WI38 (cell line): ENCODE measurements at regions not wholly inside any gene's neighbourhood (a gene's known extent, or its start where the extent isn't known, plus 50 kb on each side); places are given as distances from the start of the nearest gene placed in this dataset.

Experiments used
- H3K4me3 ChIP-seq: 2 replicates; pipeline ENCODE4 v1.5.1; 2011; ENCODE audit warnings: low read depth, mild to moderate bottlenecking, control low read depth, low read length
- TF ChIP-seq, protein P1 (sequence below): IDR thresholded peaks from 2 replicates; pipeline ENCODE4 v1.5.1; 2012; ENCODE audit warnings: low read depth, mild to moderate bottlenecking, control low read depth, low read length

DNA sequence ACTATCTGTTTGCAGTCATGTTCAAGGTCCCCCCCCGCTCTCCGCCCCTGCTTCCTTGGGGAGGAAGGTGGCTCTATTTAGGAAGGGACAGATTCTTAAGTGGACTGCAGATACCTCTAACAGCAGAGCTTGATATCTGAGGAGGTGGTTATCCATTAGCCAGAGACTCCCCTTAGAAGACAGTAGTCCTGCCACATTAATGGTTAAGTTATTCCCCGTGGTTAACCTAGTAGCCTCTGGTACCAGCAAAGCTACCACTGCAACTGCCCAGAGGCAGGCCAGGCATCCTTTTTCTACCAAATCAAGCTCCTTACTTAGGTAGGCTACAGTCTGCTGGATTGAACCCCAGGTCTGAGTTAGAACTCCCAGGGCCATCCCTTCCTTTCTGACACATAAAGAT, 162.1 kb upstream of the AVPR1A start:
- H3K4me3 ChIP-seq = no peak overlapping the region
- TF ChIP-seq, protein P1, sequence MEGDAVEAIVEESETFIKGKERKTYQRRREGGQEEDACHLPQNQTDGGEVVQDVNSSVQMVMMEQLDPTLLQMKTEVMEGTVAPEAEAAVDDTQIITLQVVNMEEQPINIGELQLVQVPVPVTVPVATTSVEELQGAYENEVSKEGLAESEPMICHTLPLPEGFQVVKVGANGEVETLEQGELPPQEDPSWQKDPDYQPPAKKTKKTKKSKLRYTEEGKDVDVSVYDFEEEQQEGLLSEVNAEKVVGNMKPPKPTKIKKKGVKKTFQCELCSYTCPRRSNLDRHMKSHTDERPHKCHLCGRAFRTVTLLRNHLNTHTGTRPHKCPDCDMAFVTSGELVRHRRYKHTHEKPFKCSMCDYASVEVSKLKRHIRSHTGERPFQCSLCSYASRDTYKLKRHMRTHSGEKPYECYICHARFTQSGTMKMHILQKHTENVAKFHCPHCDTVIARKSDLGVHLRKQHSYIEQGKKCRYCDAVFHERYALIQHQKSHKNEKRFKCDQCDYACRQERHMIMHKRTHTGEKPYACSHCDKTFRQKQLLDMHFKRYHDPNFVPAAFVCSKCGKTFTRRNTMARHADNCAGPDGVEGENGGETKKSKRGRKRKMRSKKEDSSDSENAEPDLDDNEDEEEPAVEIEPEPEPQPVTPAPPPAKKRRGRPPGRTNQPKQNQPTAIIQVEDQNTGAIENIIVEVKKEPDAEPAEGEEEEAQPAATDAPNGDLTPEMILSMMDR = no peak

DNA sequence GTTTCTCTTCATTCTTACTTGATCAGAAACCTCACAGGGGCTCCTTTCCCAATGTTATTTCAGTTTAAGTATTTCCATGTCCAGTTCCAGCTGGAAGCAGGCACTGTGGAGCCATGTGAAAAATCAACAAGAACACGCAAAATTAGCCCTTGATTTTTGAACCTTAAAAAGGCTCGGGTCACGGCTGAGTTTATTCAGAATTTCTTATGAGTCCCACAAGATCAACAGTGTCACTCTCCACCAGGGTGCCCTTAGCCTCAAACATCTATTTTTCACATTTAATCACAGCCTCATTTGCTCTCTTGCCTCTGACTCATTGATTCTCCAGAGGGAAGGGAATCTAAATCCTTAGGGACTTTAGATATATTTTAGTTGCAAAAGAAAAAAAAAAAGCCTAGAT, 157.7 kb upstream of the AVPR1A start:
- no peak overlapping the region for H3K4me3 ChIP-seq
- TF ChIP-seq, protein P1 = no peak

DNA sequence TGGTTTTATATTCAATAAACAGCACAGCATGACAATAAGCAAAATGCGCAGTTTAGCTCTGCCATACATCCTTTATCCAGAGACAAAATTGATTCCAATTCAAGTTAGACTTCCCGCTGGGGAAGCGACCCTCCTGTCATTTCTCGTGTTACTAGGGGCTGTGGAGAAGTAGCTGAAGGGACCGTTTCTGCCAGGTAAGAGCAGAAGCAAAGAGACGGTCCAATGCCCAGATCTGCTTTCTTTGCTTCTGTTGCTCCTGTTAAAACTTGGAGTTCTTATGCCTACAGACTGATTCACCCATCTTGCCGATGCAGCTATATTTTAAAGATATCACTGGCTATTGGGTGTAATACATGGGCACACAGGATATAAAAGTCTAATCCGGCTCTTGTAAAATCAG, 156.8 kb upstream of the AVPR1A start:
- TF ChIP-seq, protein P1 = no peak
- H3K4me3 ChIP-seq = no peak overlapping the region

DNA sequence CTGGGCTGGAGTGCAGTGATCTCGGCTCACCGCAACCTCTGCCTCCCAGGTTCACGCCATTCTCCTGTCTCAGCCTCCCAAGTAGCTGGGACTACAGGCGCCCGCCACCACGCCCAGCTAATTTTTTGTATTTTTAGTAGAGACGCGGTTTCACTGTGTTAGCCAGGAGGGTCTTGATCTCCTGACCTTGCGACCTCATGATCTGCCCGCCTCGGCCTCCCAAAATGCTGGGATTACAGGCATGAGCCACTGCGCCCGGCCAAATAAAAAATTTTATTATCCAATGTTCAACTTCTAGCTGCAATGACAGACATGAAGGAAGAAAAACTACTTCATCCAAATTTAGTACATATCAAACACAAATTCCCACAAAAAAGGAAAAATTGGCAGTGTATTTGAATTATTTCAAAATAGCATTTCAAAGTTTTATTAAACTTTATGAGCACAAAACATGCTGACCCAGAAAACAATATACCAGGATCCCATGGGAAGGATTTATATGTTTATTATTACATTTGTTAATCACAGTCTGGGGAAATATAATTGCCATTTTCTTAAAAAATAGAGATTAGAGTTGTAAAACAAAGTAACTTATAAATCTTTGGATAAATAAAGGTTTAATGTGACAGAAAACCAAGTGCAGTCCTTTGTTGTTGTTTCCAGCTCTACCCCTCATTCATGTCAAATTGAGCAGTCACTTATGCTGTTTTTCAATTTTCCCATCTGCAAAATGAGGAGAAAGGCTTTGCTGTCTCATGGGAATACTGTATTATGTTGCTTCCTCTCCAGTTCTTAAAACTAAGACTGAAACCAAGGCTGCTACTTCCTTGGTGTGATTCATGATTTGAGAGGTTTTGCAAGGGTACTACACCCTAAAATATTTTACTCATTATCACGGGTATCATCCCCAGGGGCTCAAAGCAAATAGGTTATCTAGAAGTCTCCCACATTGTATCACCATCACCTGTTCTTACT, 155.2 kb upstream of the AVPR1A start:
- no peak overlapping the region for H3K4me3 ChIP-seq
- TF ChIP-seq, protein P1 = no peak

DNA sequence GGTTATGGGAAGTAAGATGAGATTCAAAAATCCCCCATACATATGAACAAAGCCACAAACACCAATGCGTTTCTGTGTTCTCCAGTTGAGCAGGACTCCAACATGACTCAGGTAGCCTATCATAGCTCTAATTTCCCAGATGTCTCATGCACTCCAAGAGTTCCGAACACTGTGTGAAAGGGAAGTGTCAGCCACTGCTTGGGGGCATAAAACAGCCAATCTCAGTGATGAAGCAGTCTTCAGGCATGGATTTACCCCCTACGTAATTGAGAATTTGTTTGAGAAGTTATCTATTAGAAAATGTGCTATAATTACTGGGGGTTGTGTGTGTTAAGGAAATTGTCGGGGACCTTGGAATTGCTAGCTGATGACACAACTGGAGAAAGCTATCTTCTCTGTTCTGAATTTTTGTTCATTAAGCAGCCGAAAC, 153.9 kb upstream of the AVPR1A start:
- H3K4me3 ChIP-seq = no peak overlapping the region
- TF ChIP-seq, protein P1 = no peak

DNA sequence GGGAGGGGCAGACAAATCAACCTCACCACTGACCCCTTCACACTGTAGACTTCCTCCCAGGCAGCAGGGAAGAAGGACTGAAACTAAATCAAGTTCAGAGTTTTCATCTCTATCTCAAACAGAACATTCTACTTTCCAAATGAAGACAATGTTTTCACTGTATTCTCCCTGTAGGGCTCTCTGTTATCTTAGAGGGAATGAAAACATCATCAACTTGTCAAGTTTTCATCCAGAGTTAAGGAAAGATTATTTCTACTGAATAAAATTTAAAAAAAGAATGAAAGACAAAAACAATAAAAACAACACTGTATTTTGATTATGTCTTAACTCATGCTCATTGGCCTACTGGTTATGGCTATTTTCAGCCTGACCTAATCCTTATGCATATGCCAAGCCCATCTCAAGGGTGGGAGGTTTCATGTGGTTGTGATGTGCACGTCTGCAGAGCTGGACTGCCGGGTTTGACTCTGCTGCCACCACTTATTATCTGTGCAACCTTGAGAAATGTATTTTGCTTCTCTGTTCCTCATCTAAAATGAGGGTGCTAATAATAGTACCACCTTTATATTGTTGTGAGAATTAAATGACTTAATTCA, 152.0 kb upstream of the AVPR1A start:
- TF ChIP-seq, protein P1 = no peak
- no peak overlapping the region for H3K4me3 ChIP-seq

DNA sequence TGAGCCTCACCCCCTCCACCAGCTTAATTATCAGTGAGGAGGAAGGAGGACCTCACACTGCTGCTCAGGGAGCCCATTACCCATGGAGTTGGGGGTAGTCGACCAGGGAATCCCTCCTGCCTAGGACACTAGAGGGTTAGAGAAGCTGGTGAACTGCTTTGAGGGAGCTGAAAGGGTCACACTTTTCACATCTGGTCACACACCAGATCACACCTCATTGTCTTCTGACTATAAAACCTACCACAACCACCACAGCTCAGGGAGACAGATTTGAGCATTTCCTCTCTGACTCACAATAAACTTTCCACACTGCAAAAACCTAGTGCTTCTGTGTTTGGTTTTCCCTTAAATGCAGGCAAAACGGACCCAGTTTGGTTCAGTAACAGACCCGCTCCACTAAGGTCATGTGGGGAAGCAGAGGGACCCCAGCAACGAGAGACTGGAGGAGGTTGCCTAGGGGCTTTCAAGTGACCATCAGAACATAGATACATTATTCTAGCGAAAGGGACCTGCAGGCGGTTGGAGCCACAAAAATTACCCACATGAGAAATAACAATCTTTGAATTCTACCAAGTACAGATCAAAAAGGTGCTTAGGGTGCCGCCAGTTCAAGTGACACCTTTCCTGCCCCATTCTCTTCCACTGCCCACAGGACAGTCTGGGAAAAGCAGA, 151.4 kb upstream of the AVPR1A start:
- TF ChIP-seq, protein P1 = no peak
- H3K4me3 ChIP-seq = no peak overlapping the region
